Stomach smooth muscle (tissue), 2 donors: ENCODE measurements at regions not wholly inside any gene's neighbourhood (a gene's known extent, or its start where the extent isn't known, plus 50 kb on each side); places are given as distances from the start of the nearest gene placed in this dataset.
"Not testable (repeated sequence)": the region's sequence is repeated elsewhere in the genome, so short reads cannot be mapped to it uniquely, and the experiment has no call there.

ENCODE experiments used
- H3K27ac ChIP-seq: one replicate; pipeline ENCODE4 v1.7.0; 2013; ENCODE audit warnings: mild to moderate bottlenecking, low read length, inconsistent platforms
- H3K27me3 ChIP-seq, 2 donors: one replicate each; pipeline ENCODE4 v1.7.0; 2013; ENCODE audit warnings: low read length in 2 of 2; ENCODE audit not compliant: insufficient read depth in 2 of 2, control insufficient read depth in 1 of 2
- H3K36me3 ChIP-seq, 2 donors: one replicate each; pipeline ENCODE4 v1.7.0; 2013; ENCODE audit warnings: low read length in 2 of 2; ENCODE audit not compliant: control insufficient read depth in 2 of 2, insufficient read depth in 2 of 2
- H3K4me1 ChIP-seq: one replicate; pipeline ENCODE4 v1.7.0; 2013; ENCODE audit warnings: low read length; ENCODE audit not compliant: control insufficient read depth, insufficient read depth
- H3K4me3 ChIP-seq, 2 donors: one replicate each; pipeline ENCODE4 v1.7.0; 2013; ENCODE audit warnings: low read length in 2 of 2
- H3K9ac ChIP-seq, 2 donors: one replicate each; pipeline ENCODE4 v1.7.0; 2013; ENCODE audit warnings: low read length in 2 of 2, mild to moderate bottlenecking in 1 of 2
- H3K9me3 ChIP-seq, 2 donors: one replicate each; pipeline ENCODE4 v1.7.0; 2013; ENCODE audit warnings: low read length in 2 of 2; ENCODE audit not compliant: control insufficient read depth in 2 of 2
- donor health status: healthy.
- donor health status: Pancreatic carcinoma.

GRCh38 chr10:131363416-131363815 is 51.9 kb upstream of the TCERG1L start:
- no peak overlapping the region for H3K9ac ChIP-seq
- H3K4me1 ChIP-seq: peaks cover 3% of the 10 kb centered on the region
- no peak overlapping the region for H3K27ac ChIP-seq
- H3K4me3 ChIP-seq: no peak overlapping the region
- H3K27me3 ChIP-seq: no peaks in the 10 kb centered on the region
- no peaks in the 10 kb centered on the region for H3K36me3 ChIP-seq
- peaks cover 7% of the 10 kb centered on the region in 2 donors for H3K9me3 ChIP-seq

GRCh38 chr10:131371571-131371970 is 60.0 kb upstream of the TCERG1L start:
- H3K9me3 ChIP-seq: peaks cover 11 to 14% of the 10 kb centered on the region in 2 donors
- peaks cover 0 to 3% of the 10 kb centered on the region in 2 donors for H3K27me3 ChIP-seq
- no peak overlapping the region for H3K4me3 ChIP-seq
- H3K27ac ChIP-seq: no peak overlapping the region
- no peaks in the 10 kb centered on the region for H3K4me1 ChIP-seq
- no peak overlapping the region for H3K9ac ChIP-seq
- no peaks in the 10 kb centered on the region for H3K36me3 ChIP-seq

GRCh38 chr10:131381576-131381975 is 70.1 kb upstream of the TCERG1L start:
- peaks cover 0 to 4% of the 10 kb centered on the region in 2 donors for H3K9me3 ChIP-seq
- peaks cover 0 to 6% of the 10 kb centered on the region in 2 donors for H3K27me3 ChIP-seq
- no peak overlapping the region for H3K9ac ChIP-seq
- no peaks in the 10 kb centered on the region for H3K36me3 ChIP-seq
- no peak overlapping the region for H3K4me3 ChIP-seq
- H3K27ac ChIP-seq: no peak overlapping the region
- H3K4me1 ChIP-seq: no peaks in the 10 kb centered on the region

GRCh38 chr10:131385161-131385872 is 73.8 kb upstream of the TCERG1L start:
- not testable (repeated sequence) for H3K4me3 ChIP-seq, H3K4me1 ChIP-seq, H3K9me3 ChIP-seq, H3K9ac ChIP-seq, H3K27ac ChIP-seq, H3K36me3 ChIP-seq
- H3K27me3 ChIP-seq: peaks cover 0 to 18% of the 10 kb centered on the region in 2 donors

- Histone ChIP-seq H3K4me3 (no peak overlapping the region), H3K27me3 (peaks cover 0 to 16% of the 10 kb centered on the region in 2 donors), H3K4me1 (no peaks in the 10 kb centered on the region)
Observed at GRCh38 chr10:131387018-131387529, 75.6 kb upstream of the TCERG1L start.

GRCh38 chr10:131391936-131392335 is 80.4 kb upstream of the TCERG1L start:
- H3K4me1 ChIP-seq: peaks cover 8% of the 10 kb centered on the region
- H3K4me3 ChIP-seq: no peak overlapping the region
- H3K9me3 ChIP-seq: no peaks in the 10 kb centered on the region
- H3K27ac ChIP-seq: no peak overlapping the region
- H3K9ac ChIP-seq: no peak overlapping the region
- no peaks in the 10 kb centered on the region for H3K36me3 ChIP-seq
- H3K27me3 ChIP-seq: peaks cover 0 to 16% of the 10 kb centered on the region in 2 donors

More at GRCh38 chr10:131387018-131387529, 75.6 kb upstream of the TCERG1L start:
- H3K9ac ChIP-seq: no peak overlapping the region
- H3K9me3 ChIP-seq: peaks cover 0 to 4% of the 10 kb centered on the region in 2 donors
- H3K36me3 ChIP-seq: no peaks in the 10 kb centered on the region
- H3K27ac ChIP-seq: no peak overlapping the region

- H3K27ac ChIP-seq: no peak overlapping the region
- peaks cover 8% of the 10 kb centered on the region for H3K4me1 ChIP-seq
- no peaks in the 10 kb centered on the region for H3K9me3 ChIP-seq
- no peaks in the 10 kb centered on the region for H3K27me3 ChIP-seq
- H3K9ac ChIP-seq: no peak overlapping the region
- H3K4me3 ChIP-seq: peak overlapping the region in 1 of 2 donors; percentile 49
- no peaks in the 10 kb centered on the region for H3K36me3 ChIP-seq
Observed at GRCh38 chr10:131396121-131397050, 84.9 kb upstream of the TCERG1L start.

GRCh38 chr10:131398166-131398565 is 86.6 kb upstream of the TCERG1L start:
- H3K4me3 ChIP-seq: no peak overlapping the region

GRCh38 chr10:131399981-131400380 is 88.5 kb upstream of the TCERG1L start:
- Histone ChIP-seq H3K4me3 (no peak overlapping the region), H3K27me3 (peaks cover 0 to 6% of the 10 kb centered on the region in 2 donors)

More at GRCh38 chr10:131398166-131398565, 86.6 kb upstream of the TCERG1L start:
- H3K27me3 ChIP-seq: peaks cover 0 to 2% of the 10 kb centered on the region in 2 donors
- H3K36me3 ChIP-seq: no peaks in the 10 kb centered on the region
- no peaks in the 10 kb centered on the region for H3K9me3 ChIP-seq
- peaks cover 8% of the 10 kb centered on the region for H3K4me1 ChIP-seq
- H3K9ac ChIP-seq: no peak overlapping the region
- no peak overlapping the region for H3K27ac ChIP-seq

GRCh38 chr10:131400513-131400912 is 89.0 kb upstream of the TCERG1L start:
- no peaks in the 10 kb centered on the region for H3K9me3 ChIP-seq
- H3K27ac ChIP-seq: no peak overlapping the region
- peaks cover 0 to 6% of the 10 kb centered on the region in 2 donors for H3K27me3 ChIP-seq
- peaks cover 8% of the 10 kb centered on the region for H3K4me1 ChIP-seq
- no peaks in the 10 kb centered on the region for H3K36me3 ChIP-seq
- H3K4me3 ChIP-seq: no peak overlapping the region
- no peak overlapping the region for H3K9ac ChIP-seq

More at GRCh38 chr10:131399981-131400380, 88.5 kb upstream of the TCERG1L start:
- H3K36me3 ChIP-seq: no peaks in the 10 kb centered on the region
- no peak overlapping the region for H3K27ac ChIP-seq
- H3K4me1 ChIP-seq: peaks cover 8% of the 10 kb centered on the region
- no peak overlapping the region for H3K9ac ChIP-seq
- no peaks in the 10 kb centered on the region for H3K9me3 ChIP-seq
